ENCODE measurements at regions not wholly inside any gene's neighbourhood (a gene's known extent, or its start where the extent isn't known, plus 50 kb on each side); places are given as distances from the start of the nearest gene placed in this dataset.

DNA sequence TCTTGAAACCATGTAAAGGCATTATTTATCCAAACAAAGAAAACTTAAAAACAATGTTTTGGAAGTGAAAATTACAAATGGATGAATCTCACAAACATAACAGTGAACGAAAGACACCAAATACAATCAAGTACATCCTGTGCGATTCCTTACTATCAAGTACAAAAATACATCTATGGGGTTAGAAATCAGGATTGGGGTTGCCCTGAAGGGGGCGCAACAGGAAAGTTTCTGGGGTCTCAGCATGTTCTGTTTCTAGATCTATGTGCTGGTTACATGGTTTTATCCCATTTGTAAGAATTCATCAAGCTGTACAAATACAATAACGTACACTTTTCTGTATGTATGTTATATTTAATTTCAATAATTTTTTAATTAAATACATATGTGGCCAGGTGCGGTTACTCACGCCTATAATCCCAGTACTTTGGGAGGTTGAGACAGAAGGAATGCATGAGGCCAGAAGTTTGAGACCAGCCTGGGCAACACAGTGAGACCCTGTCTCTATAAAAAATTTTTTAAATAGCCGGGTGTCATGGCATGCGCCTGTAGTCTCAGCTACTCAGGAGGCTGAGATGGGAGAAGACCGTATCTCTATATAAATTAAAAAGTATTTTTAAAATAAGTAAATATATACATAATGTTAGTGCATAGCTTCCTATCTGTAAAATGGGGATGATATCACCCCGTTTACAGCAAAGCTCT lies 121.5 kb upstream of the SOD1 start:
- H3K4me1 Mint-ChIP-seq = no peaks in the 10 kb centered on the region
- ATAC-seq (ENCODE audit: low read depth) (no peak), DNase-seq (ENCODE audit: low spot score in 2 of 2) (no peak)
- no peak overlapping the region for H3K27ac Mint-ChIP-seq
- no peaks in the 10 kb centered on the region for H3K27me3 Mint-ChIP-seq
- no peaks in the 10 kb centered on the region for H3K36me3 Mint-ChIP-seq
- no peak overlapping the region for H3K4me3 Mint-ChIP-seq
- no peaks in the 10 kb centered on the region for H3K9me3 Mint-ChIP-seq

DNA sequence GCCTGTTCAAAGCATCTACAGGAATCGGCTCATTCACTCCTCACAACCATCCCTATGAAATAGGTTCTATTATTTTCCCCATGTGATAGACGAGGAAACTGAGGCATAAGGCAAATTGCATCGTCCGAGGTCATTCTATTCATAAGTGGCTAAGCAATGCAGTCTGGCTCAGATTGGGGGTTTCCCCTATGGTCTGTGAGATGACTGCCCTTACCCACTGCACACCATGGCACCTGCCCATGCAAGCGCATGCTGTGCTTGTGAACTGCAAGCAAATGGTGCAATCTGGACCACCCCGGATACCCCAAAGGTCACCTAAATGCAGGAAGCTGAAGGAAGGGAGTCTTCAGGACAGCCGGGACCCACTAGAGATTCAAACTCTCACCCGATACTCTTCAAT lies 123.4 kb upstream of the SOD1 start:
- no peaks in the 10 kb centered on the region for H3K4me1 Mint-ChIP-seq
- no peak for ATAC-seq (ENCODE audit: low read depth)
- peaks cover 3% of the 10 kb centered on the region for H3K27me3 Mint-ChIP-seq
- no peaks in the 10 kb centered on the region for H3K9me3 Mint-ChIP-seq
- H3K36me3 Mint-ChIP-seq = no peaks in the 10 kb centered on the region
- no peak overlapping the region for H3K27ac Mint-ChIP-seq
- no peak for DNase-seq (ENCODE audit: low spot score in 2 of 2)
- H3K4me3 Mint-ChIP-seq = no peak overlapping the region

DNA sequence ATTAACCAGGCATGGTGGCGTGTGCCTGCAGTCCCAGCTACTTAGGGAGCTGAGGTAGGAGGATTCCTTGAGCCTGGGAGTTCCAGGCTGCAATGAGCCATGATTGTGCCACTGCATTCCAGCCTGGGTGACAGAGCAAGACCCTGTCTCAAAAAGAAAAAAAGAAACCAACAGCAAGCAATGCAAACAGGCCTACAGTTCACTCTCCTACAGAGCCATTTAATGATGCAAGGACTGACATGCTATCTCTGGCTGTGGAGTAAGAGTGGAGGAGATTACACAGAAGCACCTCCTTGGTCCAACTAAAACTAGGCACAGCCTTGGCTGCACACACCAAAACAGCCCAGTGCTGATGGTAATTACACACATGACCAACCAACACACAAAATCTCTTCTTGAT lies 127.5 kb upstream of the SOD1 start:
- Mint-ChIP-seq H3K36me3 (no peaks in the 10 kb centered on the region), H3K27ac (no peak overlapping the region)

DNA sequence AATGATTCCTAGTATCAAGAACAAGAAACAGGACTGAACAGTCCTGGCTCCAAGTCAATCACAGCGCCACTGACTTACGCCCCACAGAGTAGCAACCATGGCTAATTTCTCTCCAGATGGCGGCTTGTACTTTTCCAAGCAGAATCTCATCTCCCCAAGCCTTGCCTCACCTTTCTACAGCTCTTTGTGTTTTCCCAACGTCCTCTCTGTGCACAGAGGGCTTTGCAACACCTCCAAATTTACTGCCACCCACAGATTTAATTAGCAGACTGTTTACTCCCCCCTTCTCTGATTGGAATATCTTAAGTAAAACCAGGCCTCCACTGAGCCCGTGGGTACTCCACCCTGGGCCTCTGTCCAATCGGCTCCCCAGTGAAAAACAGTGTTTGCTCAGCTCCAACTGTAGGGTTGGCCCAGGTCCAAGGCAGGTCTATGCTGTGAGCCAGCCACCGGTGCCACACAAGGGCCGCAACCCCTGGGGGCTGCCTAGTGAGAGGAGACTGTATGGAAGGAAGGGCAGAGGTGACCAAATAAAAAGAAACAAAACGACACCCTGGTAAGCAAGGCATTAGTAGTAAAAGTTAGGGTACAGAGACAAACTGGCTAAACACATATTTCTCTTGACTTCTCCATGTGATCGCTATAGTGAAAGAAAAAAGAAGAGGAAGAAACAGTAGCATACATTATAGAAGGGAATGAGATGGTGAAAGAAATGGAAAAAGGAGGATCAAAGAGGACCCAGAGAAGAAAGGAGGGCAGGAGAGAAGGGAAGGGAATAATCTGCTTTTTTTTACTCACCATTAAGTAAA lies 128.4 kb upstream of the SOD1 start:
- no peak overlapping the region for H3K27ac Mint-ChIP-seq
- H3K9me3 Mint-ChIP-seq = no peaks in the 10 kb centered on the region
- H3K4me3 Mint-ChIP-seq = no peak overlapping the region
- H3K4me1 Mint-ChIP-seq = no peaks in the 10 kb centered on the region
- no peak for DNase-seq (ENCODE audit: low spot score in 2 of 2)
- no peak for ATAC-seq (ENCODE audit: low read depth)
- H3K27me3 Mint-ChIP-seq = peaks cover 7% of the 10 kb centered on the region
- H3K36me3 Mint-ChIP-seq = no peaks in the 10 kb centered on the region

More for the DNA sequence above, 127.5 kb upstream of the SOD1 start:
- Mint-ChIP-seq H3K27me3 (peaks cover 7% of the 10 kb centered on the region), H3K4me3 (no peak overlapping the region), H3K4me1 (no peaks in the 10 kb centered on the region), H3K9me3 (no peaks in the 10 kb centered on the region)
- DNase-seq (ENCODE audit: low spot score in 2 of 2) = no peak
- no peak for ATAC-seq (ENCODE audit: low read depth)

DNA sequence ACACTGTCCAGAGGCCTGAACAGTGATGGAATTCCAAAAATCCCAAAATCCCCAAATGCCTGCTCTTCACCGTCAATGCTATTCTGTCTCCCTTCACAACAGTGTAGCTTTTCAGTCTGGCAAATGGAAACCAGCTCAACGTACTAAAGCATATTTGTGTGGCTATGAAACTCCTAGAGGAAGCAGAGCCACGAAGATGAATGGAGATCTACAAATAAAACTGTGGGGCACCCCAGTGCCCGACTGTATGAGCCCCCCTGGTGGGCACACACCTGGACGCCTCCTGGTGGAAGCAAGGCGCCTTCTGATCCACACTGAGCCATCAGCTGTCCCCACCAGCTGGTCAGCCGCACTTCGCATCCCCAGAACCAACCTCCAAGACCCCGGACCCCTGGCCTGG lies 129.1 kb upstream of the SOD1 start:
- no peak for ATAC-seq (ENCODE audit: low read depth)
- H3K4me1 Mint-ChIP-seq = no peaks in the 10 kb centered on the region
- H3K9me3 Mint-ChIP-seq = no peaks in the 10 kb centered on the region
- no peaks in the 10 kb centered on the region for H3K36me3 Mint-ChIP-seq
- H3K27me3 Mint-ChIP-seq = peaks cover 7% of the 10 kb centered on the region
- H3K27ac Mint-ChIP-seq = no peak overlapping the region
- no peak for DNase-seq (ENCODE audit: low spot score in 2 of 2)
- no peak overlapping the region for H3K4me3 Mint-ChIP-seq

DNA sequence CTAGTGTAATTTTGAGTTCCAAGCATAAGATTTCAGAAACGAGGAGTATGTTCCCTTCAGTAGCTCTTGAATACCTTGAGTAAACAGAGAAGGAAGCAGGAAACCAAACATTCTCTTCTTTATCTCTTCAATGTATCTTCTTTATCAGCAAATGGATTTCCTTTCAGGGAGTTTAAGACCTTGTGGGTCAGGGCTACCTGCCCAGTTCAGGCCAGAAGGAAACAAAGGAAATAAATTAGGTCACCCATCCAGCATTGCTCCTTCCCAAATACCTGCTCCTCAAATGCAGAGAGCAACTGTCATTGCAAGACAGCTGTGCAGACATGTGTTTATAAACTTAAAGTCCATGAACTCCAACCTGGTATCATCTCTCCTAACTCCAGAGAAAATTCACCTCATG lies 130.1 kb upstream of the SOD1 start:
- no peaks in the 10 kb centered on the region for H3K36me3 Mint-ChIP-seq
- peaks cover 7% of the 10 kb centered on the region for H3K27me3 Mint-ChIP-seq
- no peak overlapping the region for H3K4me3 Mint-ChIP-seq
- H3K27ac Mint-ChIP-seq = no peak overlapping the region
- DNase-seq (ENCODE audit: low spot score in 2 of 2) (no peak), ATAC-seq (ENCODE audit: low read depth) (no peak)
- H3K4me1 Mint-ChIP-seq = no peaks in the 10 kb centered on the region
- peaks cover 3% of the 10 kb centered on the region for H3K9me3 Mint-ChIP-seq

DNA sequence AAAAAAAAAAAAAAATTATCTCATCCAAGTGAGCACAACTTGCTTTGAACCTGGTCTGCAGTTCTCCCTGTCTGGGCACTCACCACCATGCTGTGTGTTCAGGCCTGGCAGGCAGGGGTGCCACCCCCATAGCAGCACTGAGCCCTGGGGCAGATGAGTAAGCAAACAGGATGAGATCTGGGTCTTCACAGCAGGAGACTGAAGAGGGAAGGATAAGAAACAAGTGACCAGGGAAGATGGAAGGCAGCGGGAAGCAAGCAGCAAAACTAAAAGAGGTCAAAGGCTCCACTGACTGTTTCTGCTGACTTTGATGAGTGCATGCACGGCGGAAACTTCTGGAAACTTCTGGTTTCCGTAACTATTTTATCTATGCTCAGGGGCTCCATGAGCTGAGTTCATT lies 133.5 kb upstream of the SOD1 start:
- ATAC-seq (ENCODE audit: low read depth) (no peak), DNase-seq (ENCODE audit: low spot score in 2 of 2) (no peak)
- Mint-ChIP-seq H3K4me1 (no peaks in the 10 kb centered on the region), H3K9me3 (peaks cover 3% of the 10 kb centered on the region), H3K27ac (no peak overlapping the region), H3K36me3 (no peaks in the 10 kb centered on the region), H3K4me3 (no peak overlapping the region), H3K27me3 (peaks cover 4% of the 10 kb centered on the region)

DNA sequence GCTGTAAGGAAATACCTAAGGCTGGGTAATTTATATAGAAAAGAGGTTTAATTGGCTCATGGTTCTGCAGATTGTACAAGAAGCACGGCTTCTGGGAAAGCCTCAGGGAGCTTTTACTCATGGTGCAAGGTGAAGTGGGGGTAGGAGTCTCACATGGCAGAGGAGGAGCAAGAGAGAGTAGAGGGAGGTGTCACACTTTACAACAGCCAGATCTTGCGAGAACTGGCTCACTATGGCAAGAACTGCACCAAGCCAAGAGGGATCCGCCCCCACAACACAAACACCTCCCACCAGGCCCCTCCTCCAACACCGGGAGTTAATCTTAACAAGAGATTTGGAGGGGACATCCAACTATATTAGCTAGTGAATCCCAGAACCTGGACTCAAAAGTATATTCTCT lies 135.4 kb upstream of the SOD1 start:
- no peaks in the 10 kb centered on the region for H3K27me3 Mint-ChIP-seq
- H3K36me3 Mint-ChIP-seq = no peaks in the 10 kb centered on the region
- H3K4me3 Mint-ChIP-seq = no peak overlapping the region
- H3K27ac Mint-ChIP-seq = no peak overlapping the region
- ATAC-seq (ENCODE audit: low read depth) (no peak), DNase-seq (ENCODE audit: low spot score in 2 of 2) (no peak)
- H3K9me3 Mint-ChIP-seq = peaks cover 3% of the 10 kb centered on the region
- H3K4me1 Mint-ChIP-seq = no peaks in the 10 kb centered on the region

DNA sequence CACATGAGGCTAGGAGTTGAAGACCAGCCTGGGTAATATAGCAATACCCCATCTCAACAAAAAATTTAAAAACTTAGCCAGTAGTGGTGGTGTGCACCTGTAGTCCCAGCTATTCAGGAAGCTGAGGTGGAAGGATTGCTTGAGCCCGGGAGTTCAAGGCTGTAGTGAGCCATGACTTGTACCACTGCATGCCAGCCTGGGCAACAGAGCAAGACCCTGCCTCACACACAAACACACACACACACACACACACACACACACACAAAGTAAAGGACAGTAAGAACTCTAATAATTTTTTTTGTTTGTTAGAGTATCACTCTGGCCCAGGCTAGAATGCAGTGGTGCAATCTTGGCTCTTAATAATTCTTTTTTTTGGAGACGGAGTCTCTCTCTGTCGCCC lies 138.0 kb upstream of the SOD1 start:
- Mint-ChIP-seq H3K4me1 (no peaks in the 10 kb centered on the region), H3K27me3 (no peaks in the 10 kb centered on the region), H3K27ac (no peak overlapping the region), H3K36me3 (no peaks in the 10 kb centered on the region), H3K4me3 (no peak overlapping the region), H3K9me3 (peaks cover 3% of the 10 kb centered on the region)
- no peak for DNase-seq (ENCODE audit: low spot score in 2 of 2)
- ATAC-seq (ENCODE audit: low read depth) = no peak

DNA sequence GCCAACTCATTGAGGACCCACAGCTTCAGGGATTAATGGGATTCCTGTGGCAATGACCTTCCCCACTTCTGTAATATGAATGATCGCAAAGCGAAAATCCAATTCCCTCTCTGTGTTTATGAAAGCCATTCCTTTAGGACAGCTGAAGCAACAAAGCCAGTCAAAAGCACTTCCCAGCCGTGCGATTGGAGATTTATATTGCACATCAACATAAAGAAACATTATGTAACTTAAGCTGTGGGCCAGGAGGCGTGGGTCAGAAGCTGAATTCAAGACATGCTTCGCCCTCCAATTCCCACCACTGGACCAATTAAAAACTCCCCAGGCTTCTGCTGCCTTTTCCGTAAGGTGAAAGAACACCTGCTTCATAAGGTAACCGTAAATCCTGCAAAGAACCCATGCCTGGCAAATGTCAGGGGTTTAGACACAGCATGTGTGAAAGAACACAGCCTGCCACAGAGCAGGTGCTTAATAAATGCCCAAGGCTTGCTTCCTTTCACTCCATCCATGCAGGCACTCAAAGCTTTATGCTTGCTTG lies 138.9 kb upstream of the SOD1 start:
- no peaks in the 10 kb centered on the region for H3K36me3 Mint-ChIP-seq
- DNase-seq (ENCODE audit: low spot score in 2 of 2) (no peak), ATAC-seq (ENCODE audit: low read depth) (no peak)
- no peaks in the 10 kb centered on the region for H3K27me3 Mint-ChIP-seq
- no peak overlapping the region for H3K27ac Mint-ChIP-seq
- no peaks in the 10 kb centered on the region for H3K4me1 Mint-ChIP-seq
- no peak overlapping the region for H3K4me3 Mint-ChIP-seq
- H3K9me3 Mint-ChIP-seq = peaks cover 3% of the 10 kb centered on the region

DNA sequence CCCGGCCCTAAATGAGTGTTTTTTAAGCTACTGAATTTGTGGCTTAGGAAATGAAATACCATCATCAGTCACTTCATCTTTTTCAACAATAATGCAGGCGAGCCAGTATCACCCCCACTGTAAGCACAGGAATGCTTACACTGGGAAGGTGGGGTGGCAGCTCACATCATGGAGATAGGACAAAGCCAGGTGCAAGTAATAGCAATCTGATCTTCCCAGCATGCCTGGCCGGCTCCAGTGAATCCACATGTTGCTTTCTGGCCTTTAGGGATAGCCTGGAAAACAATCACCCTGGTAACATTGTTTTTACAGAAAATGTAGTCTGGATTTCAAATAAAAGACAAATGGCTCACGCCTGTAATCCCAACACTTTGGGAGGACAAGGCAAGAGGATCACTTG lies 140.9 kb upstream of the SOD1 start:
- no peaks in the 10 kb centered on the region for H3K9me3 Mint-ChIP-seq
- H3K27ac Mint-ChIP-seq = no peak overlapping the region
- H3K36me3 Mint-ChIP-seq = no peaks in the 10 kb centered on the region
- H3K27me3 Mint-ChIP-seq = no peaks in the 10 kb centered on the region
- ATAC-seq (ENCODE audit: low read depth) = no peak
- no peaks in the 10 kb centered on the region for H3K4me1 Mint-ChIP-seq
- no peak overlapping the region for H3K4me3 Mint-ChIP-seq
- DNase-seq (ENCODE audit: low spot score in 2 of 2) = no peak

DNA sequence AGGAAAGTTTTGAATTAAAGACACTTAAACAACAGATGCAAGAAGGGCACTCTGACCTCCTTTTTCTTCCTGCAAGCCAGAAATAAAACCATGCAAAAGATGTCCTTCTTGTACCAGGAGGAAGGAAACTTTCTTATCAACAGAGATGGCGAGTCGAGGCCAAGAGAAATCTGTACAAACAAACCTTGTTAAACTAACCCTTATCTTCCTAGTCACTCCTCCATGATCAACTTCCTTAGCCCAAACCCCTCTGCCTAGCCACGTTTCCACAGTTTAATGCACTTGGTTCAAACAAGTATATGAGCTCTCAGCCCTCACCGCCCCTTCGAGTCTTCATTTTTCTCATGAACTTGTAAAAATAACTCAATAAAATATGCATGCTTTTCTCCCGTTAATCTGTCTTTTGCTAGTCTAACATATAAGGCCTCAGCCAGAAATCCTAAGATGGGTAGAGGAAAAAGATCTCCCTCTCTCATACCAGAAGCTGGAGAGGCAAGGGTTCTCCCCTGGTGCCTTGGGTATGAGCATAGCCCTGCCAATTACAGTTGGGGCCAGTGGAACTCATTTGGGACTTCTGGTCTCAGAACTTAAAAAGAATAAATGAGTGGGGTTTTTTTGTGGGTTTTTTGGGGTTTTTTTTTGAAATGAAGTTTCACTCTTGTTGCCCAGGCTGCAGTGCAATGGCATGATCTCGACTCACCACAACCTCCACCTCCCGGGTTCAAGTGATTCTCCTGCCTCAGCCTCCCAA lies 141.7 kb upstream of the SOD1 start:
- DNase-seq (ENCODE audit: low spot score in 2 of 2) (no peak), ATAC-seq (ENCODE audit: low read depth) (no peak)
- Mint-ChIP-seq H3K4me3 (no peak overlapping the region), H3K36me3 (no peaks in the 10 kb centered on the region), H3K9me3 (no peaks in the 10 kb centered on the region), H3K27me3 (no peaks in the 10 kb centered on the region), H3K4me1 (no peaks in the 10 kb centered on the region), H3K27ac (no peak overlapping the region)

DNA sequence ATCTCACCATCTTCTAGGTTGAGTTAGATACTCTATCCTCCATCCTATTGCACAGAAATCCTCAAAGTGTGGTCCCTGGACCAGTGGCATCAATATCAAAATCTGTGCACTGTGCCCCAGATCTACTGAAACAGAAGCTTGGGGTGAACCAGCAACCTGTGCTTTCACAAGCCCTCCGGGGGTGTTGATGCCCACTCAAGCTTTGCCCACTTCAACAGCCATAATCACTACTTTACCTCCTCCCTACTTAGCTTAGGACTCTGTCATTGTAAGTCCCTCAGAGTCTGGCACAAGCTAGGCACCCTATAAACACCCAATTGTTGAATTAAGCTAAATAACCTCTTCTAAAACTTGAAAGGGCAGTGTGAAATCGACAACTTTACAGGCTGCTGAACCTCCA lies 144.2 kb upstream of the SOD1 start:
- no peak for ATAC-seq (ENCODE audit: low read depth)

DNA sequence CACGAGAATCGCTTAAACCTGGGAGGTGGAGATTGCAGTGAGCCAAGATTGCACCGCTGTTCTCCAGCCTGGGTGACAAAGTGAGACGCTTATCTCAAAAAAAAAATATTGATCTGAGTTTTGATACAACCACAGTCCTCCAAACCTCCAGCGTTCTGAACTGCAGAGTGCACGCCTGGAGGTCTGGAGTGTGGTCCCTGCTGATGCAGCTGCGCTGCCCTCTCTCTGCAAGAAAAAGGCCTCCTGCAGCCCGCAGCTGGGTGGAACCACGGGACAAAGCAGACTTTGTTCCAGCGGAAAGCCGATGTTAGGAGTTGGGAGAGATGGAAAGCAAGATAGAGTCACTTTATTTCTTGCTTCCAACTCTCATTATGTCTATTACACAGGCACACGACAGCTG lies 144.9 kb upstream of the SOD1 start:
- DNase-seq (ENCODE audit: low spot score in 2 of 2) = no peak
- H3K4me3 Mint-ChIP-seq = no peak overlapping the region
- no peaks in the 10 kb centered on the region for H3K9me3 Mint-ChIP-seq
- ATAC-seq (ENCODE audit: low read depth) = no peak
- no peak overlapping the region for H3K27ac Mint-ChIP-seq
- peaks cover 2% of the 10 kb centered on the region for H3K4me1 Mint-ChIP-seq
- H3K27me3 Mint-ChIP-seq = peaks cover 4% of the 10 kb centered on the region
- no peaks in the 10 kb centered on the region for H3K36me3 Mint-ChIP-seq

More for the DNA sequence above, 144.2 kb upstream of the SOD1 start:
- no peak overlapping the region for H3K4me3 Mint-ChIP-seq
- H3K9me3 Mint-ChIP-seq = no peaks in the 10 kb centered on the region
- no peaks in the 10 kb centered on the region for H3K36me3 Mint-ChIP-seq
- no peak for DNase-seq (ENCODE audit: low spot score in 2 of 2)
- no peak overlapping the region for H3K27ac Mint-ChIP-seq
- H3K4me1 Mint-ChIP-seq = no peaks in the 10 kb centered on the region
- peaks cover 3% of the 10 kb centered on the region for H3K27me3 Mint-ChIP-seq

All from memory B cell (primary cell).